Fibroblast of pulmonary artery (primary cell): ENCODE measurements at regions not wholly inside any gene's neighbourhood (a gene's known extent, or its start where the extent isn't known, plus 50 kb on each side); places are given as distances from the start of the nearest gene placed in this dataset.

Experiments used
- DNase-seq: peaks from one replicate; pipeline ENCODE4 v3.0.0-alpha.2; 2010; ENCODE audit warnings: low read depth
- H3K4me3 ChIP-seq: replicated peaks from 2 replicates; pipeline ENCODE4 v1.5.1; 2011; ENCODE audit warnings: low read depth, mild to moderate bottlenecking, control low read depth, low read length, moderate library complexity
- TF ChIP-seq, protein P1 (sequence below): IDR thresholded peaks from 2 replicates; pipeline ENCODE4 v1.5.1; 2011; ENCODE audit warnings: mild to moderate bottlenecking, control low read depth, low read length, inconsistent platforms; ENCODE audit errors: missing control alignments

GRCh38 chr7:46288010-46288409 lies 366.9 kb upstream of the IGFBP3 start:
- DNase-seq: no peak
- TF ChIP-seq, protein P1, sequence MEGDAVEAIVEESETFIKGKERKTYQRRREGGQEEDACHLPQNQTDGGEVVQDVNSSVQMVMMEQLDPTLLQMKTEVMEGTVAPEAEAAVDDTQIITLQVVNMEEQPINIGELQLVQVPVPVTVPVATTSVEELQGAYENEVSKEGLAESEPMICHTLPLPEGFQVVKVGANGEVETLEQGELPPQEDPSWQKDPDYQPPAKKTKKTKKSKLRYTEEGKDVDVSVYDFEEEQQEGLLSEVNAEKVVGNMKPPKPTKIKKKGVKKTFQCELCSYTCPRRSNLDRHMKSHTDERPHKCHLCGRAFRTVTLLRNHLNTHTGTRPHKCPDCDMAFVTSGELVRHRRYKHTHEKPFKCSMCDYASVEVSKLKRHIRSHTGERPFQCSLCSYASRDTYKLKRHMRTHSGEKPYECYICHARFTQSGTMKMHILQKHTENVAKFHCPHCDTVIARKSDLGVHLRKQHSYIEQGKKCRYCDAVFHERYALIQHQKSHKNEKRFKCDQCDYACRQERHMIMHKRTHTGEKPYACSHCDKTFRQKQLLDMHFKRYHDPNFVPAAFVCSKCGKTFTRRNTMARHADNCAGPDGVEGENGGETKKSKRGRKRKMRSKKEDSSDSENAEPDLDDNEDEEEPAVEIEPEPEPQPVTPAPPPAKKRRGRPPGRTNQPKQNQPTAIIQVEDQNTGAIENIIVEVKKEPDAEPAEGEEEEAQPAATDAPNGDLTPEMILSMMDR: no peak

GRCh38 chr7:46286957-46287356 lies 365.9 kb upstream of the IGFBP3 start:
- TF ChIP-seq, protein P1: no peak
- no peak for DNase-seq
- no peak overlapping the region for H3K4me3 ChIP-seq

More at GRCh38 chr7:46288010-46288409, 366.9 kb upstream of the IGFBP3 start:
- no peak overlapping the region for H3K4me3 ChIP-seq

DNA sequence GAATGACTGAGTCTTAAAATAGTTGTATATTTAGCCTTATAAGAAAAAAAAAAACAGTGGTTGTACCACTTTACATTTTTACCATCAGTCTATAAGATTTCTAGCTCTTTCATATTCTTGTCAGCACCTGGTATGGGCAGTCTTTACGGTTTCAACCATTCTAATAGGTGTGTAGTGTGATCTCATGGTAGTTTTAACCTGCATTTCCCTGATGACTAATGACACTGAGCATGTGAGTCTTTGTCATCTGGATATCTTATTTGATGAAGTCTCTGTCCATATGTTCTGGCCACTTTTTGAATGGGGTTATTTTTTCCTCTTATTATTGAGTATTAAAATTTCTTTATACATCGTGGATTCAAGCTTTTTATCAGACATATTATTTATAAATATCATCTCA lies 365.3 kb upstream of the IGFBP3 start:
- DNase-seq: no peak
- TF ChIP-seq, protein P1: no peak
- H3K4me3 ChIP-seq: no peak overlapping the region

DNA sequence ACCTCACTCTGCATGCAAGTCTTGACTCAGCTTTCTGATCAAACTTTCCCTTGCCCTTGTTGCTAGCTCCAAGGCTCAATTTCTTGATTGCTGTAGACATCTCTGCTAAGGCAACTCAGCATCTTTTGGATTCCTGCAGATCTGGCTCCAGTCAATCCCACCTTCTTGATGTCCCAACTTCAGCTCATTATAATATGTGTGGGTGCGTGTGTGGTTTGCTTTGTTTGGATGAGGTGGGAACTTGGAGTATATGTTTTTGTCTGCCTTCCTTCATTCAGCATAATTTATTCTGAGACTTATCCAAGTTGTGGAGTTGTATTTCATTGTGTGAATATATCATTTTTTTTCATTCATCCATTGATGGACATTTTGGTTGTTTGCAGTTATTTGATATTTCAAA lies 364.8 kb upstream of the IGFBP3 start:
- TF ChIP-seq, protein P1: no peak
- no peak overlapping the region for H3K4me3 ChIP-seq
- DNase-seq: no peak

DNA sequence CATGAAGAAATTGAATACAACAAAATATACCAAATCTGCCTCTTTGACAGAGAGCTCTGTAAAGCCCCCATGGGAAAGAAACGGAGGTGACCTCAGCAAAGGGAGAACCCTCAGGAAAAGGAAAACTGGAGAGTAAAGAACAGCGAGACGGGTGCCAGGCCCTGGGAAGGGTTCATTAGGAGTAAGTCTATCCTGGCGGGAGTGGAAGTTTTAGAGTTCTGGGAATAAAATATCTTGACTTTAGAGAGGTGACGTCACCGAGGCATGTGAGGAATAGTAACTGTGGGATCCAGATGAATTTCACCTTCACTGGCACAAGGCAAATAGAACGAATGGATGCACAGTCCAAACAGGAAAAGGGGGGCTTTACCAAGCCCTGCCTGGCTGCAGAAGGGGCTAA lies 362.8 kb upstream of the IGFBP3 start:
- H3K4me3 ChIP-seq: no peak overlapping the region
- TF ChIP-seq, protein P1: no peak
- no peak for DNase-seq

GRCh38 chr7:46282155-46282554 lies 361.1 kb upstream of the IGFBP3 start:
- no peak for DNase-seq
- TF ChIP-seq, protein P1: no peak
- H3K4me3 ChIP-seq: no peak overlapping the region

- no peak for DNase-seq
- no peak overlapping the region for H3K4me3 ChIP-seq
- TF ChIP-seq, protein P1: no peak
Observed at GRCh38 chr7:46281071-46281470, 360.0 kb upstream of the IGFBP3 start.
